HFFc6 (cell line): ENCODE measurements at regions not wholly inside any gene's neighbourhood (a gene's known extent, or its start where the extent isn't known, plus 50 kb on each side); places are given as distances from the start of the nearest gene placed in this dataset.

ENCODE experiments used
- DNase-seq: peaks from one replicate; pipeline ENCODE4 v3.0.0-alpha.2; 2018
- H3K27ac Mint-ChIP-seq: 2 replicates; pipeline ENCODE4 v1.8.0; 2020; ENCODE audit warnings: mild to moderate bottlenecking, mixed read lengths
- H3K27me3 Mint-ChIP-seq: 2 replicates; pipeline ENCODE4 v1.8.0; 2021; ENCODE audit warnings: mild to moderate bottlenecking, moderate library complexity, mixed read lengths; ENCODE audit not compliant: insufficient read depth
- H3K36me3 Mint-ChIP-seq: 2 replicates; pipeline ENCODE4 v1.8.0; 2021; ENCODE audit warnings: low read depth, mixed read lengths
- H3K4me1 Mint-ChIP-seq: 2 replicates; pipeline ENCODE4 v1.8.0; 2020; ENCODE audit warnings: low read depth, mixed read lengths
- H3K4me3 Mint-ChIP-seq: 2 replicates; pipeline ENCODE4 v1.8.0; 2020; ENCODE audit warnings: mild to moderate bottlenecking, moderate library complexity, mixed read lengths
- H3K9me3 Mint-ChIP-seq: 2 replicates; pipeline ENCODE4 v1.8.0; 2020; ENCODE audit warnings: mild to moderate bottlenecking, mixed read lengths
- CTCF ChIP-seq: fragments of 200-600 bp; sonication (generic); IDR thresholded peaks from 2 replicates; pipeline ENCODE4 v1.5.0; 2021; ENCODE audit warnings: antibody characterized with exemption, mild to moderate bottlenecking

- H3K4me1 Mint-ChIP-seq = peaks cover 33% of the 10 kb centered on the region
- DNase-seq = no peak
- no peaks in the 10 kb centered on the region for H3K9me3 Mint-ChIP-seq
- no peak for TF ChIP-seq CTCF
- H3K4me3 Mint-ChIP-seq = no peak overlapping the region
- no peaks in the 10 kb centered on the region for H3K36me3 Mint-ChIP-seq
- peaks cover 17% of the 10 kb centered on the region for H3K27me3 Mint-ChIP-seq
- H3K27ac Mint-ChIP-seq = no peak overlapping the region
Measured at GRCh38 chr11:122340607-122341290, 224.7 kb upstream of the BLID start.

GRCh38 chr11:122339436-122340060 lies 223.5 kb upstream of the BLID start:
- Mint-ChIP-seq H3K9me3 (no peaks in the 10 kb centered on the region), H3K27ac (no peak overlapping the region), H3K36me3 (no peaks in the 10 kb centered on the region), H3K4me1 (peaks cover 26% of the 10 kb centered on the region), H3K4me3 (no peak overlapping the region), H3K27me3 (peaks cover 20% of the 10 kb centered on the region)
- DNase-seq = no peak
- no peak for TF ChIP-seq CTCF

- Mint-ChIP-seq H3K36me3 (no peaks in the 10 kb centered on the region), H3K27me3 (peaks cover 28% of the 10 kb centered on the region), H3K4me3 (no peak overlapping the region), H3K9me3 (no peaks in the 10 kb centered on the region), H3K27ac (no peak overlapping the region), H3K4me1 (peaks cover 8% of the 10 kb centered on the region)
- TF ChIP-seq CTCF = no peak
- DNase-seq = no peak
Measured at GRCh38 chr11:122337704-122338103, 221.7 kb upstream of the BLID start.

GRCh38 chr11:122337241-122337640 lies 221.2 kb upstream of the BLID start:
- no peaks in the 10 kb centered on the region for H3K9me3 Mint-ChIP-seq
- no peak for DNase-seq
- peaks cover 3% of the 10 kb centered on the region for H3K4me1 Mint-ChIP-seq
- no peak for TF ChIP-seq CTCF
- H3K27me3 Mint-ChIP-seq = peaks cover 23% of the 10 kb centered on the region
- H3K4me3 Mint-ChIP-seq = no peak overlapping the region
- no peaks in the 10 kb centered on the region for H3K36me3 Mint-ChIP-seq
- H3K27ac Mint-ChIP-seq = no peak overlapping the region

- Mint-ChIP-seq H3K9me3 (no peaks in the 10 kb centered on the region), H3K36me3 (no peaks in the 10 kb centered on the region), H3K27ac (no peak overlapping the region), H3K4me1 (no peaks in the 10 kb centered on the region), H3K27me3 (peaks cover 20% of the 10 kb centered on the region), H3K4me3 (no peak overlapping the region)
- TF ChIP-seq CTCF = no peak
- no peak for DNase-seq
Measured at GRCh38 chr11:122336706-122337105, 220.7 kb upstream of the BLID start.
